Activated naive CD8-positive, alpha-beta T cell (primary cell): ENCODE measurements at regions not wholly inside any gene's neighbourhood (a gene's known extent, or its start where the extent isn't known, plus 50 kb on each side); places are given as distances from the start of the nearest gene placed in this dataset.
"Not testable (repeated sequence)": the region's sequence is repeated elsewhere in the genome, so short reads cannot be mapped to it uniquely, and the experiment has no call there.

Source experiments
- H3K27ac Mint-ChIP-seq: one replicate; pipeline ENCODE4 v1.8.0; 2021; ENCODE audit warnings: mixed read lengths
- H3K27me3 Mint-ChIP-seq: one replicate; pipeline ENCODE4 v1.8.0; 2021; ENCODE audit warnings: mixed read lengths
- H3K36me3 Mint-ChIP-seq: one replicate; pipeline ENCODE4 v1.8.0; 2021; ENCODE audit warnings: mixed read lengths
- H3K4me1 Mint-ChIP-seq: one replicate; pipeline ENCODE4 v1.8.0; 2021; ENCODE audit warnings: low read depth, mixed read lengths
- H3K4me3 Mint-ChIP-seq: one replicate; pipeline ENCODE4 v1.8.0; 2021; ENCODE audit warnings: mild to moderate bottlenecking, mixed read lengths
- H3K9me3 Mint-ChIP-seq: one replicate; pipeline ENCODE4 v1.8.0; 2021; ENCODE audit warnings: low read depth, mixed read lengths

GRCh38 chr5:77867194-77867691 is 91.1 kb upstream of the TBCA start:
- H3K27me3 Mint-ChIP-seq = peaks cover 2% of the 10 kb centered on the region
- H3K4me1 Mint-ChIP-seq = no peaks in the 10 kb centered on the region
- no peak overlapping the region for H3K27ac Mint-ChIP-seq
- H3K36me3 Mint-ChIP-seq = no peaks in the 10 kb centered on the region
- no peak overlapping the region for H3K4me3 Mint-ChIP-seq
- H3K9me3 Mint-ChIP-seq = no peaks in the 10 kb centered on the region

- peaks cover 2% of the 10 kb centered on the region for H3K27me3 Mint-ChIP-seq
- no peak overlapping the region for H3K27ac Mint-ChIP-seq
- H3K36me3 Mint-ChIP-seq = no peaks in the 10 kb centered on the region
- H3K4me3 Mint-ChIP-seq = no peak overlapping the region
- H3K9me3 Mint-ChIP-seq = no peaks in the 10 kb centered on the region
- no peaks in the 10 kb centered on the region for H3K4me1 Mint-ChIP-seq
These were observed 90.1 kb upstream of the TBCA start for GRCh38 chr5:77866198-77866597.

GRCh38 chr5:77864997-77865396 is 88.9 kb upstream of the TBCA start:
- Mint-ChIP-seq H3K4me1 (no peaks in the 10 kb centered on the region), H3K27me3 (peaks cover 2% of the 10 kb centered on the region), H3K27ac (no peak overlapping the region), H3K36me3 (no peaks in the 10 kb centered on the region), H3K9me3 (no peaks in the 10 kb centered on the region), H3K4me3 (no peak overlapping the region)

GRCh38 chr5:77863181-77863580 is 87.0 kb upstream of the TBCA start:
- Mint-ChIP-seq H3K9me3 (no peaks in the 10 kb centered on the region), H3K36me3 (no peaks in the 10 kb centered on the region), H3K27ac (no peak overlapping the region), H3K4me1 (no peaks in the 10 kb centered on the region), H3K27me3 (peaks cover 2% of the 10 kb centered on the region), H3K4me3 (no peak overlapping the region)

GRCh38 chr5:77861576-77861975 is 85.4 kb upstream of the TBCA start:
- Mint-ChIP-seq H3K36me3 (no peaks in the 10 kb centered on the region), H3K9me3 (no peaks in the 10 kb centered on the region), H3K4me1 (no peaks in the 10 kb centered on the region), H3K27me3 (peaks cover 8% of the 10 kb centered on the region), H3K4me3 (no peak overlapping the region), H3K27ac (no peak overlapping the region)

GRCh38 chr5:77859306-77859705 is 83.2 kb upstream of the TBCA start:
- Mint-ChIP-seq H3K4me1 (no peaks in the 10 kb centered on the region), H3K4me3 (no peak overlapping the region), H3K27ac (peak overlapping the region; percentile 1), H3K27me3 (peaks cover 16% of the 10 kb centered on the region), H3K36me3 (no peaks in the 10 kb centered on the region), H3K9me3 (no peaks in the 10 kb centered on the region)

GRCh38 chr5:77858678-77859077 is 82.5 kb upstream of the TBCA start:
- H3K27me3 Mint-ChIP-seq = peaks cover 18% of the 10 kb centered on the region
- H3K36me3 Mint-ChIP-seq, H3K4me3 Mint-ChIP-seq, H3K27ac Mint-ChIP-seq, H3K9me3 Mint-ChIP-seq, H3K4me1 Mint-ChIP-seq: not testable (repeated sequence)

GRCh38 chr5:77855369-77855768 is 79.2 kb upstream of the TBCA start:
- no peak overlapping the region for H3K4me3 Mint-ChIP-seq
- H3K36me3 Mint-ChIP-seq = no peaks in the 10 kb centered on the region
- H3K27me3 Mint-ChIP-seq = peaks cover 30% of the 10 kb centered on the region
- no peaks in the 10 kb centered on the region for H3K9me3 Mint-ChIP-seq
- peaks cover 20% of the 10 kb centered on the region for H3K4me1 Mint-ChIP-seq
- H3K27ac Mint-ChIP-seq = no peak overlapping the region

GRCh38 chr5:77853353-77853907 is 77.3 kb upstream of the TBCA start:
- Mint-ChIP-seq H3K36me3 (no peaks in the 10 kb centered on the region), H3K27me3 (peaks cover 30% of the 10 kb centered on the region), H3K4me1 (peaks cover 20% of the 10 kb centered on the region), H3K27ac (no peak overlapping the region), H3K9me3 (no peaks in the 10 kb centered on the region), H3K4me3 (peak overlapping the region; percentile 86)

GRCh38 chr5:77852514-77853352 is 76.6 kb upstream of the TBCA start:
- no peaks in the 10 kb centered on the region for H3K9me3 Mint-ChIP-seq
- H3K36me3 Mint-ChIP-seq = no peaks in the 10 kb centered on the region
- peaks cover 31% of the 10 kb centered on the region for H3K27me3 Mint-ChIP-seq
- peak overlapping the region; percentile 86 for H3K4me3 Mint-ChIP-seq
- H3K4me1 Mint-ChIP-seq = peaks cover 20% of the 10 kb centered on the region
- H3K27ac Mint-ChIP-seq = no peak overlapping the region

GRCh38 chr5:77852068-77852513 is 76.0 kb upstream of the TBCA start:
- H3K4me3 Mint-ChIP-seq = peak overlapping the region; percentile 86
- no peak overlapping the region for H3K27ac Mint-ChIP-seq
- H3K27me3 Mint-ChIP-seq = peaks cover 29% of the 10 kb centered on the region
- H3K4me1 Mint-ChIP-seq = peaks cover 20% of the 10 kb centered on the region
- no peaks in the 10 kb centered on the region for H3K9me3 Mint-ChIP-seq
- no peaks in the 10 kb centered on the region for H3K36me3 Mint-ChIP-seq

GRCh38 chr5:77851176-77852067 is 75.3 kb upstream of the TBCA start:
- Mint-ChIP-seq H3K27ac (no peak overlapping the region), H3K4me1 (peaks cover 20% of the 10 kb centered on the region), H3K36me3 (no peaks in the 10 kb centered on the region), H3K9me3 (no peaks in the 10 kb centered on the region), H3K4me3 (peak overlapping the region; percentile 86), H3K27me3 (peaks cover 28% of the 10 kb centered on the region)

GRCh38 chr5:77850536-77851175 is 74.5 kb upstream of the TBCA start:
- H3K27me3 Mint-ChIP-seq = peaks cover 28% of the 10 kb centered on the region
- no peaks in the 10 kb centered on the region for H3K36me3 Mint-ChIP-seq
- no peaks in the 10 kb centered on the region for H3K9me3 Mint-ChIP-seq
- peak overlapping the region; percentile 85 for H3K4me3 Mint-ChIP-seq
- peaks cover 21% of the 10 kb centered on the region for H3K4me1 Mint-ChIP-seq
- H3K27ac Mint-ChIP-seq = no peak overlapping the region

- Mint-ChIP-seq H3K9me3 (no peaks in the 10 kb centered on the region), H3K36me3 (no peaks in the 10 kb centered on the region), H3K4me3 (no peak overlapping the region), H3K27me3 (peaks cover 31% of the 10 kb centered on the region), H3K27ac (no peak overlapping the region), H3K4me1 (peaks cover 28% of the 10 kb centered on the region)
These were observed 73.3 kb upstream of the TBCA start for GRCh38 chr5:77849308-77849900.
